GM23338 (cell line): ENCODE measurements at regions not wholly inside any gene's neighbourhood (a gene's known extent, or its start where the extent isn't known, plus 50 kb on each side); places are given as distances from the start of the nearest gene placed in this dataset.

Experiments
- ATAC-seq: fragments of 200-7000 bp; cut with Tn5 transposase; 3 replicates; pipeline ENCODE4 v1.9.1; 2020
- DNase-seq: peaks from one replicate; pipeline ENCODE4 v3.0.0-alpha.2; 2015; ENCODE audit warnings: low spot score
- H2AFZ ChIP-seq: fragments of 200-600 bp; sonication (generic); 2 replicates; pipeline ENCODE4 v1.8.0; 2016; ENCODE audit warnings: antibody characterized with exemption, mild to moderate bottlenecking, moderate library complexity
- H3F3A ChIP-seq: fragments of 200-600 bp; sonication (generic); replicated peaks from 2 replicates; pipeline ENCODE4 v1.8.0; 2017; ENCODE audit warnings: antibody characterized with exemption, mixed run types, low read depth
- H3K27ac ChIP-seq: fragments of 200-600 bp; sonication (generic); 2 replicates; pipeline ENCODE4 v1.6.1; 2016; ENCODE audit warnings: low read depth
- H3K27me3 ChIP-seq: fragments of 200-600 bp; sonication (generic); 2 replicates; pipeline ENCODE4 v1.8.0; 2016; ENCODE audit warnings: mild to moderate bottlenecking, mixed run types, moderate library complexity; ENCODE audit not compliant: insufficient read depth
- H3K36me3 ChIP-seq: fragments of 200-600 bp; sonication (generic); 2 replicates; pipeline ENCODE4 v1.8.0; 2016; ENCODE audit warnings: mild to moderate bottlenecking; ENCODE audit not compliant: insufficient read depth
- H3K4me1 ChIP-seq: fragments of 200-600 bp; sonication (generic); 2 replicates; pipeline ENCODE4 v1.8.0; 2016; ENCODE audit warnings: mild to moderate bottlenecking, moderate library complexity; ENCODE audit not compliant: insufficient read depth
- H3K4me2 ChIP-seq: fragments of 200-600 bp; sonication (generic); 2 replicates; pipeline ENCODE4 v1.7.1; 2017; ENCODE audit warnings: mixed run types
- H3K4me3 ChIP-seq: fragments of 200-600 bp; sonication (generic); 2 replicates; pipeline ENCODE4 v1.6.1; 2016; ENCODE audit warnings: mixed run types
- H3K79me2 ChIP-seq: fragments of 200-600 bp; sonication (generic); replicated peaks from 2 replicates; pipeline ENCODE4 v1.8.0; 2017; ENCODE audit warnings: mild to moderate bottlenecking; ENCODE audit not compliant: insufficient read depth
- H3K9me2 ChIP-seq: fragments of 200-600 bp; sonication (generic); 2 replicates; pipeline ENCODE4 v1.8.0; 2017; ENCODE audit not compliant: insufficient read depth
- H4K20me1 ChIP-seq: fragments of 200-600 bp; sonication (generic); replicated peaks from 2 replicates; pipeline ENCODE4 v1.8.0; 2017; ENCODE audit warnings: mild to moderate bottlenecking; ENCODE audit not compliant: insufficient read depth
- H3K27ac Mint-ChIP-seq: 2 replicates; pipeline ENCODE4 v1.8.0; 2020; ENCODE audit warnings: inconsistent platforms, mild to moderate bottlenecking, moderate library complexity, mixed read lengths
- H3K27me3 Mint-ChIP-seq: 3 replicates; pipeline ENCODE4 v1.8.0; 2022; ENCODE audit warnings: low read depth, mild to moderate bottlenecking, moderate library complexity, mixed read lengths, inconsistent platforms; ENCODE audit not compliant: insufficient read depth, poor library complexity
- H3K36me3 Mint-ChIP-seq: 3 replicates; pipeline ENCODE4 v1.8.0; 2021; ENCODE audit warnings: low read depth, mild to moderate bottlenecking, inconsistent platforms, moderate library complexity, mixed read lengths
- H3K4me1 Mint-ChIP-seq: 3 replicates; pipeline ENCODE4 v1.8.0; 2020; ENCODE audit warnings: mild to moderate bottlenecking, inconsistent platforms, mixed read lengths
- H3K4me3 Mint-ChIP-seq: 3 replicates; pipeline ENCODE4 v1.8.0; 2021; ENCODE audit warnings: moderate library complexity, mild to moderate bottlenecking, inconsistent platforms, mixed read lengths
- H3K9me3 Mint-ChIP-seq: 3 replicates; pipeline ENCODE4 v1.8.0; 2020; ENCODE audit warnings: moderate library complexity, mild to moderate bottlenecking, inconsistent platforms, mixed read lengths
- CREB1 ChIP-seq: fragments of 250-450 bp; sonication (Bioruptor Pico); IDR thresholded peaks from 2 replicates; pipeline ENCODE4 v1.5.0; 2020; ENCODE audit warnings: low read depth, mild to moderate bottlenecking, moderate library complexity
- CTCF ChIP-seq, 2 experiments: fragments of 200-600 bp in 1 of 2; sonication (generic) in 1 of 2; conservative IDR thresholded peaks; 2 replicates each; pipeline versions ENCODE4 v1.5.1 to v1.6.1; 2016 to 2017; ENCODE audit warnings: antibody characterized with exemption in 2 of 2, low read depth in 2 of 2, mild to moderate bottlenecking in 2 of 2, moderate library complexity in 1 of 2
- ETS1 ChIP-seq: IDR thresholded peaks from 2 replicates; pipeline ENCODE4 v1.6.1; 2016; ENCODE audit warnings: antibody characterized with exemption
- EZH2 ChIP-seq: fragments of 200-600 bp; sonication (generic); IDR thresholded peaks from one replicate; pipeline ENCODE4 v1.8.0; 2017; ENCODE audit warnings: antibody characterized with exemption, mild to moderate bottlenecking, low read depth; ENCODE audit not compliant: unreplicated experiment
- EZH2phosphoT487 ChIP-seq: fragments of 200-600 bp; sonication (generic); IDR thresholded peaks from one replicate; pipeline ENCODE4 v1.8.1; 2018; ENCODE audit warnings: antibody characterized with exemption; ENCODE audit not compliant: unreplicated experiment
- JUNB ChIP-seq: IDR thresholded peaks from one replicate; pipeline ENCODE4 v1.6.1; 2016; ENCODE audit warnings: antibody characterized with exemption; ENCODE audit not compliant: unreplicated experiment
- NANOG ChIP-seq: IDR thresholded peaks from 2 replicates; pipeline ENCODE4 v1.6.1; 2016; ENCODE audit warnings: antibody characterized with exemption, borderline replicate concordance
- REST ChIP-seq: IDR thresholded peaks from one replicate; pipeline ENCODE4 v1.6.1; 2018; ENCODE audit warnings: antibody characterized with exemption; ENCODE audit not compliant: unreplicated experiment
- STAT1 ChIP-seq: IDR thresholded peaks from one replicate; pipeline ENCODE4 v1.6.1; 2016; ENCODE audit warnings: antibody characterized with exemption; ENCODE audit not compliant: unreplicated experiment
- ZNF114 ChIP-seq: fragments of 250-450 bp; sonication (Bioruptor Pico); IDR thresholded peaks from 2 replicates; pipeline ENCODE4 v1.5.0; 2020; ENCODE audit warnings: mild to moderate bottlenecking, moderate library complexity
- ZNF331 ChIP-seq: fragments of 250-450 bp; sonication (Bioruptor Pico); IDR thresholded peaks from 2 replicates; pipeline ENCODE4 v1.5.0; 2020; ENCODE audit warnings: low read depth, mild to moderate bottlenecking, moderate library complexity
- ZNF462 ChIP-seq: fragments of 250-450 bp; sonication (Bioruptor Pico); IDR thresholded peaks from 2 replicates; pipeline ENCODE4 v1.5.0; 2020; ENCODE audit warnings: mild to moderate bottlenecking, moderate library complexity

GRCh38 chr6:81996414-81996813, 243.9 kb upstream of the TENT5A start:
- Histone ChIP-seq H3K27ac (no peak overlapping the region), H3K4me2 (no peak overlapping the region)
- H3K9me3 Mint-ChIP-seq: no peaks in the 10 kb centered on the region

More at GRCh38 chr6:81996414-81996813, 243.9 kb upstream of the TENT5A start:
- Histone ChIP-seq H3K27me3 (no peaks in the 10 kb centered on the region), H3K4me3 (no peak overlapping the region), H3K9me2 (no peaks in the 10 kb centered on the region), H3K79me2 (no peaks in the 10 kb centered on the region), H4K20me1 (no peaks in the 10 kb centered on the region), H2AFZ (no peak overlapping the region), H3F3A (no peaks in the 10 kb centered on the region), H3K4me1 (peaks cover 6% of the 10 kb centered on the region; the same call in 1 of the 2 replicates), H3K36me3 (no peaks in the 10 kb centered on the region)
- no peak overlapping the region for H3K27ac Mint-ChIP-seq
- no peaks in the 10 kb centered on the region for H3K36me3 Mint-ChIP-seq
- H3K4me3 Mint-ChIP-seq: no peak overlapping the region
- no peak for TF ChIP-seq EZH2phosphoT487
- TF ChIP-seq ETS1: no peak
- no peak for TF ChIP-seq ZNF462
- TF ChIP-seq CREB1: no peak
- no peak for TF ChIP-seq STAT1
- no peak for TF ChIP-seq JUNB
- no peak for TF ChIP-seq ZNF331 (CRISPR knock-in tag)
- no peak for TF ChIP-seq NANOG
- TF ChIP-seq ZNF114 (CRISPR knock-in tag): no peak
- no peak for TF ChIP-seq CTCF (conservative IDR thresholded peaks at IDR 0.05; ENCODE audit: low read depth in 2 of 2)
- no peak for TF ChIP-seq EZH2
- no peak for TF ChIP-seq REST
- H3K4me1 Mint-ChIP-seq: peaks cover 9% of the 10 kb centered on the region; the same call in 2 of the 3 replicates
- no peak for ATAC-seq
- DNase-seq: no peak
- no peaks in the 10 kb centered on the region for H3K27me3 Mint-ChIP-seq
